ENCODE measurements at regions not wholly inside any gene's neighbourhood (a gene's known extent, or its start where the extent isn't known, plus 50 kb on each side); places are given as distances from the start of the nearest gene placed in this dataset.

DNA sequence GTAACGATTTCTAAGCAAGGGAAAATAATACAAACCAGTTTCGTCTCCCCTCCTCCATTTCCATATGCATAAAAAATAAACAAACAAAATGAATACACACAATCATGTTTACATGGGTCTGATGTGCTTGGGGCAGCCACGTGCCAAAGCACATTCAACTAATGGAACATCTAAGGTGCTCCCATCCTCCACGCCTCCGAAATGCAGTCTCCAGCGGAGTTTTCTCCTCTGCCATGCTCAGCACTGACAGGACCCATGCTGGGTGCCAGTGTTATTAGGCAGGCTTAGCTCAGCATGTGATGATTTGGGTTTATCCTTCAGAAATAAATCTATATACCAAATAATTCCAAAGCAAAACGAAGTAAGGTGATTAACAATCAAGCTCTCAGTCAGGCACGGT is 337.3 kb upstream of the ATP10A start:
- TF ChIP-seq POLR2A (IDR thresholded peaks at IDR 0.05) (no peak), POLR2AphosphoS5 (IDR thresholded peaks at IDR 0.05; ENCODE audit: insufficient read depth in 1 of 2, low read depth in 1 of 2) (no peak)

Data from vagina (tissue), 2 donors.